ENCODE measurements at regions not wholly inside any gene's neighbourhood (a gene's known extent, or its start where the extent isn't known, plus 50 kb on each side); places are given as distances from the start of the nearest gene placed in this dataset.

DNA sequence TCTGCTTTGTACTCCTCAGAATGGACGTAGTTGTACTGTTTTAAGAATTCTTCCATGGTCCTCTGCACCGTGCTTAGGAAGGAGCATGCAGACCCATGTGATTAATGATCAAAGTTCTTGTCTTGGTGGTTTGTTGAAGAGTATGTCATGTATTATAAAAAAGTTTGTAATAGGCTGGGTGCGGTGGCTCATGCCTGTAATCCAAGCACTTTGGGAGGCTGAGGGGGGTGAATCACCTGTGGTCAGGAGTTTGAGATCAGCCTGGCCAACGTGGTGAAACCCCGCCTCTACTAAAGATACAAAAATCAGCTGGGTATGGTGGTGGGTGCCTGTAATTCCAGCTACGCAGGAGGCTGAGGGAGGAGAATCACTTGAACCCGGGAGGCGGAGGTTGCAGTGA, 61.8 kb upstream of the RTL1 start:
- Histone ChIP-seq H2AFZ (ENCODE audit: low read depth, low read length) (no peak overlapping the region), H3K79me2 (replicated peaks; ENCODE audit: insufficient read depth, low read length) (no peaks in the 10 kb centered on the region), H3K9me2 (ENCODE audit: insufficient read depth, low read length) (no peaks in the 10 kb centered on the region), H3K27me3 (ENCODE audit: insufficient read depth, low read depth, low read length) (no peaks in the 10 kb centered on the region), H3K9me3 (ENCODE audit: low read length) (no peaks in the 10 kb centered on the region), H3K27ac (ENCODE audit: low read length) (no peak overlapping the region), H3F3A (ENCODE audit: insufficient read depth, low read length, poor library complexity, severe bottlenecking) (no peaks in the 10 kb centered on the region), H3K36me3 (ENCODE audit: insufficient read depth, low read length) (no peaks in the 10 kb centered on the region), H3K9ac (ENCODE audit: low read length) (no peak overlapping the region), H3K4me3 (ENCODE audit: low read length) (no peak overlapping the region), H4K20me1 (ENCODE audit: insufficient read depth) (no peaks in the 10 kb centered on the region), H3K4me2 (ENCODE audit: low read length) (no peak overlapping the region)
- TF ChIP-seq MXI1 (conservative IDR thresholded peaks at IDR 0.05; ENCODE audit: poor library complexity, severe bottlenecking) (no peak), EP300 (conservative IDR thresholded peaks at IDR 0.05; ENCODE audit: poor library complexity, severe bottlenecking) (no peak), TAF1 (IDR thresholded peaks at IDR 0.05; ENCODE audit: low read depth) (no peak), CTCF (IDR thresholded peaks at IDR 0.05; ENCODE audit: poor library complexity, severe bottlenecking) (no peak), RAD21 (conservative IDR thresholded peaks at IDR 0.05) (no peak), REST (IDR thresholded peaks at IDR 0.05; ENCODE audit: borderline replicate concordance) (no peak), POLR2AphosphoS5 (IDR thresholded peaks at IDR 0.05) (no peak), EZH2 (IDR thresholded peaks at IDR 0.05; ENCODE audit: borderline replicate concordance, insufficient read depth, low read length, poor library complexity, severe bottlenecking) (no peak), SMC3 (conservative IDR thresholded peaks at IDR 0.05; ENCODE audit: poor library complexity) (no peak)

GRCh38 chr14:100967178-100967577, 63.7 kb upstream of the RTL1 start:
- H3K9ac ChIP-seq (ENCODE audit: low read length), result no peak overlapping the region
- no peaks in the 10 kb centered on the region for H3K9me2 ChIP-seq (ENCODE audit: insufficient read depth, low read length)
- no peak overlapping the region for H3K27ac ChIP-seq (ENCODE audit: low read length)
- H3F3A ChIP-seq (ENCODE audit: insufficient read depth, low read length, poor library complexity, severe bottlenecking), result no peaks in the 10 kb centered on the region
- H3K27me3 ChIP-seq (ENCODE audit: insufficient read depth, low read depth, low read length), result no peaks in the 10 kb centered on the region
- H3K4me2 ChIP-seq (ENCODE audit: low read length), result no peak overlapping the region
- no peaks in the 10 kb centered on the region for H4K20me1 ChIP-seq (ENCODE audit: insufficient read depth)
- no peaks in the 10 kb centered on the region for H3K9me3 ChIP-seq (ENCODE audit: low read length)
- TF ChIP-seq EP300 (conservative IDR thresholded peaks at IDR 0.05; ENCODE audit: poor library complexity, severe bottlenecking) (no peak), EZH2 (IDR thresholded peaks at IDR 0.05; ENCODE audit: borderline replicate concordance, insufficient read depth, low read length, poor library complexity, severe bottlenecking) (no peak), REST (IDR thresholded peaks at IDR 0.05; ENCODE audit: borderline replicate concordance) (no peak), MXI1 (conservative IDR thresholded peaks at IDR 0.05; ENCODE audit: poor library complexity, severe bottlenecking) (no peak), POLR2AphosphoS5 (IDR thresholded peaks at IDR 0.05) (no peak), RAD21 (conservative IDR thresholded peaks at IDR 0.05) (no peak), SMC3 (conservative IDR thresholded peaks at IDR 0.05; ENCODE audit: poor library complexity) (no peak), TAF1 (IDR thresholded peaks at IDR 0.05; ENCODE audit: low read depth) (no peak), CTCF (IDR thresholded peaks at IDR 0.05; ENCODE audit: poor library complexity, severe bottlenecking) (no peak)
- no peaks in the 10 kb centered on the region for H3K79me2 ChIP-seq (replicated peaks; ENCODE audit: insufficient read depth, low read length)
- H3K36me3 ChIP-seq (ENCODE audit: insufficient read depth, low read length), result no peaks in the 10 kb centered on the region
- no peak overlapping the region for H2AFZ ChIP-seq (ENCODE audit: low read depth, low read length)
- H3K4me3 ChIP-seq (ENCODE audit: low read length), result no peak overlapping the region

Data from neural cell (in vitro differentiated cells).